Sigmoid colon (tissue), 6 donors: ENCODE measurements at regions not wholly inside any gene's neighbourhood (a gene's known extent, or its start where the extent isn't known, plus 50 kb on each side); places are given as distances from the start of the nearest gene placed in this dataset.

Experiments used
- DNase-seq: peaks from one replicate; pipeline ENCODE4 v3.0.0-alpha.2; 2019
- H3K27ac ChIP-seq, 4 donors: fragments of 200-600 bp; sonication (generic); one replicate each; pipeline ENCODE4 v1.5.1; 2016 to 2019; ENCODE audit warnings: mild to moderate bottlenecking in 1 of 4
- H3K27me3 ChIP-seq, 3 donors: fragments of 200-600 bp; sonication (generic); one replicate each; pipeline ENCODE4 v1.5.1; 2019; ENCODE audit warnings: mild to moderate bottlenecking in 1 of 3
- H3K36me3 ChIP-seq, 4 donors: fragments of 200-600 bp; sonication (generic); one replicate each; pipeline ENCODE4 v1.5.1; 2016 to 2019
- H3K4me1 ChIP-seq, 4 donors: fragments of 200-600 bp; sonication (generic); one replicate each; pipeline ENCODE4 v1.5.1; 2017 to 2019
- H3K4me3 ChIP-seq, 4 donors: fragments of 200-600 bp; sonication (generic); one replicate each; pipeline ENCODE4 v1.5.1; 2017 to 2019; ENCODE audit warnings: mild to moderate bottlenecking in 2 of 4, moderate library complexity in 1 of 4
- H3K9me3 ChIP-seq, 4 donors: fragments of 200-600 bp in 3 of 4; sonication (generic) in 3 of 4; one replicate each; pipeline versions ENCODE4 v1.5.1 to v1.6.1; 2013 to 2019
- CTCF ChIP-seq, 4 experiments: fragments of 450-650 bp in 3 of 4; fragments of 200-600 bp in 1 of 4; IDR thresholded peaks; one replicate each; pipeline ENCODE4 v1.5.1; 2016 to 2019; ENCODE audit warnings: antibody characterized with exemption in 4 of 4, mild to moderate bottlenecking in 3 of 4, moderate library complexity in 2 of 4
- EP300 ChIP-seq, 4 donors: sonication (generic); formaldehyde crosslinking; IDR thresholded peaks; one replicate each; pipeline ENCODE4 v1.6.1; 2017; ENCODE audit warnings: antibody characterized with exemption in 4 of 4
- POLR2A ChIP-seq, 2 donors: fragments of 450-650 bp; IDR thresholded peaks; one replicate each; pipeline ENCODE4 v1.6.1; 2016; ENCODE audit warnings: antibody characterized with exemption in 2 of 2, mild to moderate bottlenecking in 2 of 2, moderate library complexity in 2 of 2
- POLR2AphosphoS5 ChIP-seq, 4 donors: sonication (generic); formaldehyde crosslinking; IDR thresholded peaks; one replicate each; pipeline ENCODE4 v1.6.1; 2017; ENCODE audit warnings: antibody characterized with exemption in 4 of 4
- WGBS, 2 donors: extraction: QIAGEN DNeasy Blood & Tissue Kit; methylation state at CpG; one replicate each; pipeline ENCODE4 v1.1.7; 2013; 5-methylcytosine and 5-hydroxymethylcytosine counted together
- intact Hi-C: fragments of 100-400 bp; cut with DNase I; formaldehyde crosslinking; loops from one replicate; pipeline ENCODE4 v1.15.1; 2023
- donor health status: healthy with polysubstance abuse.
- donor health status: healthy.

GRCh38 chr13:50451609-50452008, 391.9 kb downstream of the DLEU7 start:
- TF ChIP-seq CTCF (IDR thresholded peaks at IDR 0.05): no peak
- TF ChIP-seq POLR2A (IDR thresholded peaks at IDR 0.05): no peak
- no peak for TF ChIP-seq POLR2AphosphoS5 (IDR thresholded peaks at IDR 0.05)
- TF ChIP-seq EP300 (IDR thresholded peaks at IDR 0.05): no peak
- Histone ChIP-seq H3K36me3 (no peaks in the 10 kb centered on the region), H3K4me1 (no peaks in the 10 kb centered on the region), H3K9me3 (no peaks in the 10 kb centered on the region), H3K27me3 (no peaks in the 10 kb centered on the region), H3K27ac (no peak overlapping the region), H3K4me3 (no peak overlapping the region)
- intact Hi-C loops: no loop called here
- 83 to 90% methylated on average over 3 of the region's 3 CpGs for WGBS, 2 donors
- no peak for DNase-seq

GRCh38 chr13:50452028-50452427, 391.5 kb downstream of the DLEU7 start:
- Histone ChIP-seq H3K36me3 (no peaks in the 10 kb centered on the region), H3K27ac (no peak overlapping the region), H3K4me1 (no peaks in the 10 kb centered on the region), H3K9me3 (no peaks in the 10 kb centered on the region), H3K27me3 (no peaks in the 10 kb centered on the region), H3K4me3 (no peak overlapping the region)
- WGBS, 2 donors: 86% methylated on average over 1 of the region's 1 CpG
- DNase-seq: no peak
- intact Hi-C loops: no loop called here
- TF ChIP-seq POLR2AphosphoS5 (IDR thresholded peaks at IDR 0.05) (no peak), EP300 (IDR thresholded peaks at IDR 0.05) (no peak), POLR2A (IDR thresholded peaks at IDR 0.05) (no peak), CTCF (IDR thresholded peaks at IDR 0.05) (no peak)

- 85 to 93% methylated on average over 2 of the region's 2 CpGs for WGBS, 2 donors
- H3K27ac ChIP-seq: no peak overlapping the region
- intact Hi-C loops: no loop called here
- no peak for DNase-seq
- no peaks in the 10 kb centered on the region for H3K9me3 ChIP-seq
- H3K4me1 ChIP-seq: peaks cover 0 to 4% (median under 1%) of the 10 kb centered on the region in 4 donors
- H3K4me3 ChIP-seq: no peak overlapping the region
- H3K27me3 ChIP-seq: no peaks in the 10 kb centered on the region
- TF ChIP-seq CTCF (IDR thresholded peaks at IDR 0.05) (no peak), POLR2AphosphoS5 (IDR thresholded peaks at IDR 0.05) (no peak), EP300 (IDR thresholded peaks at IDR 0.05) (no peak)
- no peaks in the 10 kb centered on the region for H3K36me3 ChIP-seq
Observed at GRCh38 chr13:50452756-50453155, 390.7 kb downstream of the DLEU7 start.

GRCh38 chr13:50453188-50453587, 390.3 kb downstream of the DLEU7 start:
- intact Hi-C loops: no loop called here
- H3K27ac ChIP-seq: no peak overlapping the region
- H3K36me3 ChIP-seq: no peaks in the 10 kb centered on the region
- DNase-seq: no peak
- 63 to 77% methylated on average over 3 of the region's 3 CpGs for WGBS, 2 donors
- no peak for TF ChIP-seq POLR2AphosphoS5 (IDR thresholded peaks at IDR 0.05)
- no peaks in the 10 kb centered on the region for H3K27me3 ChIP-seq
- H3K9me3 ChIP-seq: no peaks in the 10 kb centered on the region
- H3K4me1 ChIP-seq: peaks cover 0 to 7% (median 2%) of the 10 kb centered on the region in 4 donors
- H3K4me3 ChIP-seq: no peak overlapping the region

- H3K27me3 ChIP-seq: no peaks in the 10 kb centered on the region
- no peak overlapping the region for H3K27ac ChIP-seq
- no peak for DNase-seq
- intact Hi-C loops: no loop called here
- no peak overlapping the region for H3K4me3 ChIP-seq
- H3K9me3 ChIP-seq: no peaks in the 10 kb centered on the region
- no peak for TF ChIP-seq POLR2A (IDR thresholded peaks at IDR 0.05)
- TF ChIP-seq EP300 (IDR thresholded peaks at IDR 0.05): no peak
- no peak for TF ChIP-seq POLR2AphosphoS5 (IDR thresholded peaks at IDR 0.05)
- TF ChIP-seq CTCF (IDR thresholded peaks at IDR 0.05): no peak
- 78 to 82% methylated on average over 3 of the region's 3 CpGs for WGBS, 2 donors
- H3K4me1 ChIP-seq: peaks cover 0 to 7% (median 2%) of the 10 kb centered on the region in 4 donors
- H3K36me3 ChIP-seq: no peaks in the 10 kb centered on the region
Observed at GRCh38 chr13:50456111-50456510, 387.4 kb downstream of the DLEU7 start.
